ENCODE measurements at regions not wholly inside any gene's neighbourhood (a gene's known extent, or its start where the extent isn't known, plus 50 kb on each side); places are given as distances from the start of the nearest gene placed in this dataset.
A peak's percentile ranks its signal among the peaks of the same experiment; 100 is the strongest.

- no peaks in the 10 kb centered on the region for H3K4me1 Mint-ChIP-seq (ENCODE audit: unreplicated experiment)
- no peak overlapping the region for H3K27ac Mint-ChIP-seq
- DNase-seq (ENCODE audit: extremely low spot score, unreplicated experiment), result no peak
- no peak overlapping the region for H3K4me3 Mint-ChIP-seq
- H3K36me3 Mint-ChIP-seq, result no peaks in the 10 kb centered on the region
- TF ChIP-seq CTCF (conservative IDR thresholded peaks at IDR 0.05), result no peak
- peaks cover 2% of the 10 kb centered on the region for H3K27me3 Mint-ChIP-seq
- peaks cover 7% of the 10 kb centered on the region for H3K9me3 Mint-ChIP-seq
Measured at GRCh38 chr5:6926491-6927038, 213.3 kb downstream of the TENT4A start.

DNA sequence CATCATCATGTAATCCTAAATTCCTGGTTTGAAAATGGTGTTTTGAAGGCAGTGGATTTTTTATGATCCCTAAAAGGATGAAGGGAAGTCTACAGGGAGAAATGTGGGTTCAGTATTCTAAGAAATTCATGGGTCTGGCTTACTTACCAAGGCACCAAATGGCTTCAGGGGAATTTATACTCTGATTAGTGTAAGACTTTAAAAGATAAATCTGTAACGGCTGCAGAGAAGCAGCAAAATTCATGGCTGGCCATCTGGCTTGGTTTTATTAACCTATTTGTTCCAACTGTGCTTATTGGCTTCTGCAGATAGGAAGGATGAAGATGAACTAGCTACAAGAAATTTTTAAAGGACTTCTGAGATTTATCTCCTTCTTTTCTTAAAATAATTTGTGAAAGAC, 222.8 kb downstream of the TENT4A start:
- DNase-seq (ENCODE audit: extremely low spot score, unreplicated experiment), result no peak
- Mint-ChIP-seq H3K4me1 (ENCODE audit: unreplicated experiment) (no peaks in the 10 kb centered on the region), H3K27ac (no peak overlapping the region), H3K4me3 (no peak overlapping the region), H3K27me3 (peaks cover 21% of the 10 kb centered on the region), H3K9me3 (no peaks in the 10 kb centered on the region), H3K36me3 (no peaks in the 10 kb centered on the region)
- TF ChIP-seq CTCF (conservative IDR thresholded peaks at IDR 0.05), result no peak

DNA sequence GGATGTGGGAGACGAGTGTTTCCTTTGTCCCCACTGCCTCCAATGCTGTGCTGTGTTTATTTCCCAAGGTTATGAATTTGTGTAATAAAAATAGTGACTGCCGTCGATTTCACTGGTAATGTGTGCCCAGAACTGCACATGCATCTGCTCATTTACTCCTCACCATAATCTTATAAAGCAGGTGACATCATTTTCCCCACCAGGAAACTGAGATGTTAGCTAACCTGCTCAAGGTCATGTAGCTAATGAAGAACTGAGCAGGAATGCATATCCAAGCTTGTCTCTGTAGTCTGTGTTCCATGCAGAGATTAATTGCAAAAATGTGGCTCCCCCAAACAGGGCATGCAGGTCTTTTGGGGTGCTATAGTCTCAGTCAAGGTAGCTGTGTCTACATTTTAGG, 224.4 kb downstream of the TENT4A start:
- Mint-ChIP-seq H3K4me3 (no peak overlapping the region), H3K9me3 (no peaks in the 10 kb centered on the region), H3K4me1 (ENCODE audit: unreplicated experiment) (no peaks in the 10 kb centered on the region), H3K27ac (no peak overlapping the region), H3K27me3 (peaks cover 13% of the 10 kb centered on the region), H3K36me3 (no peaks in the 10 kb centered on the region)
- TF ChIP-seq CTCF (conservative IDR thresholded peaks at IDR 0.05), result no peak
- no peak for DNase-seq (ENCODE audit: extremely low spot score, unreplicated experiment)

- Mint-ChIP-seq H3K27me3 (peaks cover 6% of the 10 kb centered on the region), H3K4me1 (ENCODE audit: unreplicated experiment) (no peaks in the 10 kb centered on the region), H3K36me3 (no peaks in the 10 kb centered on the region), H3K27ac (no peak overlapping the region), H3K4me3 (no peak overlapping the region), H3K9me3 (no peaks in the 10 kb centered on the region)
- TF ChIP-seq CTCF (conservative IDR thresholded peaks at IDR 0.05), result no peak
- no peak for DNase-seq (ENCODE audit: extremely low spot score, unreplicated experiment)
Measured at GRCh38 chr5:6941631-6942030, 228.4 kb downstream of the TENT4A start.

DNA sequence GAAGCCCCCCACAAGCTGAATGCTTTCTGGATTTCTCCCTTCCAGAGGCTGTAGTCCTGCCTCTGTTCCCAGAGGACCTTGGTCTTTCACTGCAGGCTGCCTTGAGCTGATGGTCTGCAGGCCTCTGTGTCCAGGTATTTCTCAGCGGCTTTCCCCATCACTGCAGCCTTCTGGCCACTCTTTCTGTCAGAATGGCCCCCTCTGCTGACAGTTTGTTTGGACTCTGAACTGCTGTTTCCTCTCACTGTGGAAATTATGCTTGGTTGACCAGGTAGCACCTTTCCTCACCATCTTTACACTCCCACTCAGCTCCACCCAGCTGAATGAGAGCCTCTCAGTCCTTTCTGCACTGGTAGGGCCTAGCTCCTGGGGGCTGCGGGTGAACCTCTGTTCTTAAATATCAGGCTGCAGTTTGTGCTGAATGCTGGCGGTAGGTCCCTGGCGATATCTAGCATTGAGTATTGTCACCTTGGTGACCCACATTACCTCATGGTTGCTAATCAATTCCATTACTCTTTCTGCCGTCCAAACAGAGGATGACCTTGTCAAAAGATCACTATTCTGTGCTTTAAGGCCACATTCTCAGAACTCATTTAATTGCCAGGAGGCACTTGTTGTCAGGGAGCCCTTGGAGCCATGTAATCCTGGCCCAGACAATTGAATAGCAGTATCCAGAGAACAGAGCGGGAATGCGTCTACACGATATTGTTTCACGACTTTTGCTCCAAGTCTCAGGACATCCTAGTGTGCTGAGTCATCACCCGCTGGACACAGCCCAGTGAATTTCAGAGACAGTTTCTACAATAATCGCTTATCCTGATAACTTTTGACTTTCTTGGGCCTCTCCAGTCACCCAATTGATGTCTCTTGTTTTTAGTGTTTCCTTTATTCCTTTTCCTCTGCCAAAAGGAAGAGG, 230.2 kb downstream of the TENT4A start:
- Mint-ChIP-seq H3K27ac (peak overlapping the region; percentile 47), H3K9me3 (no peaks in the 10 kb centered on the region), H3K27me3 (peaks cover 6% of the 10 kb centered on the region), H3K4me1 (ENCODE audit: unreplicated experiment) (no peaks in the 10 kb centered on the region), H3K4me3 (no peak overlapping the region), H3K36me3 (no peaks in the 10 kb centered on the region)
- DNase-seq (ENCODE audit: extremely low spot score, unreplicated experiment), result no peak
- no peak for TF ChIP-seq CTCF (conservative IDR thresholded peaks at IDR 0.05)

Data from type B pancreatic cell (in vitro differentiated cells).